ENCODE measurements at regions not wholly inside any gene's neighbourhood (a gene's known extent, or its start where the extent isn't known, plus 50 kb on each side); places are given as distances from the start of the nearest gene placed in this dataset.

DNA sequence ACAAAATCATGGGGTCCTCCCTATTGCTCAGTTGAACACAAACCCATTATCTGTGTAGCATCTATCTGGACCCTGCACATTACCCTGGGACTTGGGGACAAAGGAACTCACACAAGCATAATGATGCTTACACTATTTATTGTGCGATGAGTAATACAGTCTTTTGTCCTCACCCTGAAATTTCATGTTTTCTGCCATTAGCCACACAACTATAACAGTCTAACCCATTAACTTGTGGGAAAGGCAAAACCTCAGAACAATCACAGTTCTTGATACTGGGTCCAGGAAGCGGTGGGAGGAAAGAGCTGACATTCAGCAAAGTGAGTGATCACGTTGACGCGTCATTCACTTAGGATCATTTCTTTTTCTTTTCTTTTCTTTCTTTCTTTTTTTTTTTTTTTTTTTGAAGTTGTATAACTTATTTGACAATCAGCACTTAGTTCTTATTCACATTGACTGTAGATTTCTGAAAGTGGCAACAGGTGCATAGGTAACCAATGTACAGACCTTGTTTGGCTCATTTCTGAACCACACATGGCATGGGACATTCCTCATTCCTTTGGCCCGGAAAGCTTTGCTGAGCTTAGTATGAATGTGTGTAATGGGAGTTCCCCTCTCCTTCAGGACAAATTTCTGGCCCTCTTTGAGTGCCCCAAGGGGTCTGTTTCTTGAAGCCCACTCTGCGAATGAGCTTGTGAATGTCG, 94.8 kb upstream of the CNKSR3 start:
- no peak overlapping the region for H3K9ac ChIP-seq (ENCODE audit: low read length)
- no peak for TF ChIP-seq CTCF (IDR thresholded peaks at IDR 0.05; ENCODE audit: insufficient read depth, low read length, poor library complexity, severe bottlenecking)
- no peak for TF ChIP-seq EZH2phosphoT487 (conservative IDR thresholded peaks at IDR 0.05; ENCODE audit: low read length)
- no peaks in the 10 kb centered on the region for H3K27me3 ChIP-seq (ENCODE audit: low read length)
- H3F3A ChIP-seq (ENCODE audit: insufficient read depth): no peaks in the 10 kb centered on the region
- H3K4me3 ChIP-seq (ENCODE audit: insufficient read depth, low read length, poor library complexity, severe bottlenecking): no peak overlapping the region
- no peaks in the 10 kb centered on the region for H3K36me3 ChIP-seq (ENCODE audit: low read length)
- no peak overlapping the region for H3K4me2 ChIP-seq (ENCODE audit: low read depth, low read length, poor library complexity, severe bottlenecking)
- no peaks in the 10 kb centered on the region; the same call in 1 of the 2 replicates for H3K9me2 ChIP-seq (replicated peaks; ENCODE audit: insufficient read depth, low read length)
- H3K79me2 ChIP-seq (ENCODE audit: insufficient read depth, low read length): no peaks in the 10 kb centered on the region
- no peaks in the 10 kb centered on the region for H4K20me1 ChIP-seq (ENCODE audit: low read depth, low read length)
- no peaks in the 10 kb centered on the region for H3K9me3 ChIP-seq (ENCODE audit: insufficient read depth, low read length)
- H3K27ac ChIP-seq (ENCODE audit: low read depth, low read length): no peak overlapping the region
- H2AFZ ChIP-seq (ENCODE audit: low read depth, low read length, severe bottlenecking): no peak overlapping the region

- H3K9ac ChIP-seq (ENCODE audit: low read length): no peak overlapping the region
- no peak for TF ChIP-seq CTCF (IDR thresholded peaks at IDR 0.05; ENCODE audit: insufficient read depth, low read length, poor library complexity, severe bottlenecking)
- no peak for TF ChIP-seq EZH2phosphoT487 (conservative IDR thresholded peaks at IDR 0.05; ENCODE audit: low read length)
- H3K79me2 ChIP-seq (ENCODE audit: insufficient read depth, low read length): no peaks in the 10 kb centered on the region
- H3K4me3 ChIP-seq (ENCODE audit: insufficient read depth, low read length, poor library complexity, severe bottlenecking): no peak overlapping the region
- H3K36me3 ChIP-seq (ENCODE audit: low read length): no peaks in the 10 kb centered on the region
- no peaks in the 10 kb centered on the region for H3K27me3 ChIP-seq (ENCODE audit: low read length)
- no peaks in the 10 kb centered on the region for H3K9me2 ChIP-seq (replicated peaks; ENCODE audit: insufficient read depth, low read length)
- H3F3A ChIP-seq (ENCODE audit: insufficient read depth): no peaks in the 10 kb centered on the region
- no peak overlapping the region for H3K27ac ChIP-seq (ENCODE audit: low read depth, low read length)
- H4K20me1 ChIP-seq (ENCODE audit: low read depth, low read length): no peaks in the 10 kb centered on the region
- no peaks in the 10 kb centered on the region for H3K9me3 ChIP-seq (ENCODE audit: insufficient read depth, low read length)
- no peak overlapping the region for H3K4me2 ChIP-seq (ENCODE audit: low read depth, low read length, poor library complexity, severe bottlenecking)
- no peak overlapping the region for H2AFZ ChIP-seq (ENCODE audit: low read depth, low read length, severe bottlenecking)
Observed at GRCh38 chr6:154605882-154606370, 95.4 kb upstream of the CNKSR3 start.

- no peaks in the 10 kb centered on the region for H3K36me3 ChIP-seq (ENCODE audit: low read length)
- no peak overlapping the region for H3K9ac ChIP-seq (ENCODE audit: low read length)
- H3K9me2 ChIP-seq (replicated peaks; ENCODE audit: insufficient read depth, low read length): no peaks in the 10 kb centered on the region
- no peak overlapping the region for H3K4me3 ChIP-seq (ENCODE audit: insufficient read depth, low read length, poor library complexity, severe bottlenecking)
- no peaks in the 10 kb centered on the region for H3K9me3 ChIP-seq (ENCODE audit: insufficient read depth, low read length)
- H4K20me1 ChIP-seq (ENCODE audit: low read depth, low read length): no peaks in the 10 kb centered on the region
- H3K27ac ChIP-seq (ENCODE audit: low read depth, low read length): no peak overlapping the region
- no peaks in the 10 kb centered on the region for H3K27me3 ChIP-seq (ENCODE audit: low read length)
- H2AFZ ChIP-seq (ENCODE audit: low read depth, low read length, severe bottlenecking): no peak overlapping the region
- TF ChIP-seq EZH2phosphoT487 (conservative IDR thresholded peaks at IDR 0.05; ENCODE audit: low read length): no peak
- no peak for TF ChIP-seq CTCF (IDR thresholded peaks at IDR 0.05; ENCODE audit: insufficient read depth, low read length, poor library complexity, severe bottlenecking)
- no peaks in the 10 kb centered on the region for H3K79me2 ChIP-seq (ENCODE audit: insufficient read depth, low read length)
- H3K4me2 ChIP-seq (ENCODE audit: low read depth, low read length, poor library complexity, severe bottlenecking): no peak overlapping the region
- H3F3A ChIP-seq (ENCODE audit: insufficient read depth): no peaks in the 10 kb centered on the region
Observed at GRCh38 chr6:154606457-154606856, 96.0 kb upstream of the CNKSR3 start.
